Gastroesophageal sphincter (tissue), 3 donors: ENCODE measurements at regions not wholly inside any gene's neighbourhood (a gene's known extent, or its start where the extent isn't known, plus 50 kb on each side); places are given as distances from the start of the nearest gene placed in this dataset.

Experiments
- CTCF ChIP-seq, 4 experiments: fragments of 200-600 bp in 2 of 4; fragments of 450-650 bp in 2 of 4; sonication (generic) in 1 of 4; IDR thresholded peaks; one replicate each; pipeline ENCODE4 v1.5.1; 2017 to 2019; ENCODE audit warnings: antibody characterized with exemption in 4 of 4, mild to moderate bottlenecking in 2 of 4, moderate library complexity in 2 of 4
- EP300 ChIP-seq: sonication (generic); formaldehyde crosslinking; IDR thresholded peaks from one replicate; pipeline ENCODE4 v1.6.1; 2017; ENCODE audit warnings: antibody characterized with exemption, mild to moderate bottlenecking
- POLR2A ChIP-seq, 2 donors: fragments of 450-650 bp; IDR thresholded peaks; one replicate each; pipeline ENCODE4 v1.6.1; 2017; ENCODE audit warnings: antibody characterized with exemption in 2 of 2, mild to moderate bottlenecking in 2 of 2, moderate library complexity in 1 of 2
- POLR2AphosphoS5 ChIP-seq: sonication (generic); formaldehyde crosslinking; IDR thresholded peaks from one replicate; pipeline ENCODE4 v1.6.1; 2017; ENCODE audit warnings: antibody characterized with exemption

DNA sequence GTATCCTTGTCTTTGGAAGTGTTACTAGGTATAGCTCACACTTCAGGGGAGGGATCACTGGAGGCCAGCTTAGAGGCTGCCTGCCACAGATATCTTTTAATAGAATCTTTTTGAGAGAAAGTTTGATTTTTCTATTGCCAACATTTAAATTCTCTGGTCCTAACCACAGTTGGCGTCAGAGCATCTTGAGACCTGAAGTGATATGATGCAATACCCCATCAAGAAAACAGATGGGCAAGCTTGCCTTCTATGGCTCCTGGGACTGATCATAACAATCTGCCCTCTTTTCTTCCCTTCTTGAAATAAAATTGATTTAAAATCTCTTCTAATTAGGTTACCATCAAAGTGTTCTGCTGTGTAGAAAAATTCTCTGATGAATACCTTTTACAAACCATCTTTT lies 105.5 kb upstream of the ACKR3 start:
- TF ChIP-seq CTCF (IDR thresholded peaks at IDR 0.05) (no peak), POLR2AphosphoS5 (no peak), POLR2A (IDR thresholded peaks at IDR 0.05) (no peak), EP300 (no peak)
